GM18951 (cell line): ENCODE measurements at regions not wholly inside any gene's neighbourhood (a gene's known extent, or its start where the extent isn't known, plus 50 kb on each side); places are given as distances from the start of the nearest gene placed in this dataset.
"Not testable (repeated sequence)": the region's sequence is repeated elsewhere in the genome, so short reads cannot be mapped to it uniquely, and the experiment has no call there.

Experiments used
- POLR2A ChIP-seq: IDR thresholded peaks from 4 replicates; pipeline ENCODE4 v1.6.1; 2011; ENCODE audit warnings: mild to moderate bottlenecking; ENCODE audit not compliant: insufficient read length, insufficient read depth; ENCODE audit errors: extremely low read depth
- in situ Hi-C: fragments of 300-500 bp; cut with MboI; formaldehyde crosslinking; loops from one replicate; pipeline ENCODE4 v1.12.0; 2022; ENCODE audit warnings: low sequenced_read_pairs, mixed read lengths, inconsistent platforms; ENCODE audit not compliant: unreplicated experiment

DNA sequence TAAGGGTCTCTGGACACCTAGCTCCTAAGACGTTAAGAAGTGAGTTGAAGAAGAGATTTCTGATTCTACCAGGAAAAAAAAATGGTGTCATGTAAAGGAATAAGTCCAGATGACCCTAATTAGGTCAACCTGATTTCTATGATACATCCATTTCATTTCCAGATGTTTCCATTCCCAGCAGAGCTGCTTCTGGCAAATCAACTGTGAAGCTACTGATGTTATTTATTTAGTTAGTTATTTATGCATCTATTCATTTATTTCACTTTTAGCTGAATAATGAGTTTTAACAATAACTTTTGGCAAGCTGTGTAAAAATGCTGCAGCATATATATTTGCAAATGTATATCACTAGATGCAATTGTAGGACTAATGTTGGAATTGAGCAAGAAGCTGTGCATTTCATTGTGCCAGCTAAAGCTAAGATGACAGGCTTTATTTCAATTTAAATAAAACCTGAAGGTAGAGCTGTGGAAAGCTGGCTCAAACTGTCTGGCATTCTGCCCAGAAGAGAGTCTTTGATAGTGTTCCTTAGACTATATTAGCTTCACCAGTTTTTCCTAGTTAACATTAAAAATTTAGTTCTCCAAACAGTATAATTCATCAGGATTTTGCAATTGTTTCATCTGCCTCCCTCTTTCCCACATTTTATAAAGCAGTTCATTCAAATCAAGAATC lies 1164.4 kb upstream of the ADGRL4 start:
- in situ Hi-C loops = no loop called here
- TF ChIP-seq POLR2A = no peak

DNA sequence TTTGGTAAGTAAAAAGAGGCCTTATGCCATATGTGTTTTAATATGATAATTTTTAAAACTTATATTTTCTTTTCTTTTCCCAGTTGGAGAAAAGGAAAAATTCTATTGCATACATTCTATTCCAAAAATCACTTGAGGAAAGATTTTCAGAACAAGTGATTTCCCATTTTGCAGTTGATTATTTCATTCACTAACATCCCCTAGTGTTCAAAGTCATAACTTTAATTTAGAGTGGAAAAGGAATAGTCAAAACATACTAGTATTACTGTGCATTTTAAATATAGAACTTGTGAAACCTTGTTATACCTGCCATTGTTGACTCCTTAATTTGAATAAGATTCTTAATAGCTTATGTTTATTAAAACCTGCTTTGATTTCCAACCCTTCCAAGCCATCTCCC lies 1157.6 kb upstream of the ADGRL4 start:
- TF ChIP-seq POLR2A = no peak
- in situ Hi-C loops = no loop called here

DNA sequence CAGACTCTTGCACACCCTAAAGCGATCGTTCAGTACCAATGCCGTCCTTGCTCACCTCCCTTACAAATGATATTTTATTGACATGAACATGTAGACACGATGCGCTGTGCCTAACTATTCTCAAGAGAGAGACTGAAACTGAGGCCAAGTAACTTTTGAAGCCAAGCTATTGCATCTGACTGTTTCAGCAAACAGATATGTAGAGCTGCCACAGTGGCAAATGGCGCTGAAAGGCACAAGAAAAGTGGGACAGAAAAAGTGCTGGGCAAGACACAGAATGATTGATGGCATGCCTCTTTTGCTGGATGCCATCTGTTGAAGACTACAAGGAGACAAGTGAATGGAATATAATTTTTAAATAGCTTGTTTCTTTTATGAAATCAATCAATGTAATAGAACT lies 1157.2 kb upstream of the ADGRL4 start:
- in situ Hi-C loops = no loop called here
- no peak for TF ChIP-seq POLR2A

DNA sequence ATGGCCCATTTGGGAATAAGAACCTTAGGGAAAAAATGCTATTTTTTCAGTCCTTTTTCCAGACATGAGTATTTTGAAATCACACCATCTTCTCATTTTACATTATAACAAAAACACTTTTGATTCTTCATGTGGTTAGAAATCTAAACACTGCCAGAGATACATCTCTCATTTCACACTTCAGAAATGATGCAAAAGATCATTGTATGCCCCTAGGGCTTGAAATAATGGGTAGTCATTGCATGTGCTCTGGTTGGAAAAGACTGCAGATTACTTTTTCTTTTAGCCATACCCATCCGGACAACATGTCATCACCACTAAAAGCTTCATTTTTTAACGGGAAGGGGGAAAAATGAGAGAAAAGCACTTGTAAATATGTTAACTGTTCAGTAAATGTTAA lies 1152.2 kb upstream of the ADGRL4 start:
- no peak for TF ChIP-seq POLR2A
- in situ Hi-C loops = no loop called here

DNA sequence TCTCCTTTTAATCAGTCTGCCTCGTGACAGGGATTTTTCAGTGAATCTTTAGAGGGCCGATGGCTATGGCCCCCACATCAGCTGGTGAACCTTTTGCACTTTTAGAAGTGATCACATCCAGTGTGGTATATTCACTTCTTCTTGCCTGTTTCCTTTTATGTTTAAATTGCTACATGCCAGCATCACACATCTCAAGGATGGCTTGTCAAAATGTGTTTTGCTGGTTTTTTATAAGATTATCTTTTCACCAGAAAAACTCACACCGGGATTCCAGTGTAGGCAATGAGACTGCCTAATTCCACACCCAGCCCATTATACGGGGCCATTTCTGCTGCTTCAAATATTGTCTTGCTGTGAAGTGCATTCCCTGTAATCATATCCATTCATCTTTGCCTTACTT lies 1151.7 kb upstream of the ADGRL4 start:
- in situ Hi-C loops = no loop called here
- no peak for TF ChIP-seq POLR2A

DNA sequence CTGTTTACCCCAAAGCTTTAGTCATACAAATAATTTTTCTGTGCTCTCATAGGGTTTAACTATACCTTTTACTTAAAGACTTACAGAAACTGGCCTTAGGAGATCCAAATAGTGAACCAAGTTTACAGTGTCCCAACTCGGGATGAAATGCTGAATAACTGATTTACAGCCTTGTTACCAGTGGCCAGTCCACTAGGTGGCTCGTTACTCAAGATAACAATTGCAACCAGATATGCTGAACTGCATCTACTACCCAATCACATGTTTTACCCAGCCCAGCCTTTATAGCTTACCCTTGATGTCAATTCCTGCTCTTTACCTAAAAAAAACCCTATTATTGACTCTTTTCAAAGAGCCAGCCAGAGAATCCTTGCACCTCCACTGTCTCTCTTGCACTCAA lies 1148.8 kb upstream of the ADGRL4 start:
- in situ Hi-C loops = no loop called here
- TF ChIP-seq POLR2A = no peak

DNA sequence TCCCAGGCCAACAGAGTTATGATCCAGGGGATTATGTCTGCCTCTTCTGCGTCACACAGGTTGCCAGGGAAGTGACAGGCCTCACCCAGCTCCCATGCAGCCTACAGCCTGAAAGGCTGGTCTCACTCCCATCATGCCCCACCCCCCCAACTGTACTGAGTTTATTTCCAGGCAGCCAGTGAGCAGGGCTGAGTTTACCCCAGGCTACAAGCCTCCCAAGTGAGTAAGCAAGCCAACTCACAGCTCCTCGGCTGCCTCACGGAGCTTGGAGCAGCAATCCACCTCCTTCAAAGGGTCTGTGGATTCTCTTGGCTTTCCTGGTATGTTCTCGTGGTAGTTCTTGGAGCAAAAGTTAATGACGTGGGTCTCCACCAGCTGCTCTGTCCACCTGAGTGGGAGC lies 1147.6 kb upstream of the ADGRL4 start:
- TF ChIP-seq POLR2A = no peak
- in situ Hi-C loops = no loop called here

DNA sequence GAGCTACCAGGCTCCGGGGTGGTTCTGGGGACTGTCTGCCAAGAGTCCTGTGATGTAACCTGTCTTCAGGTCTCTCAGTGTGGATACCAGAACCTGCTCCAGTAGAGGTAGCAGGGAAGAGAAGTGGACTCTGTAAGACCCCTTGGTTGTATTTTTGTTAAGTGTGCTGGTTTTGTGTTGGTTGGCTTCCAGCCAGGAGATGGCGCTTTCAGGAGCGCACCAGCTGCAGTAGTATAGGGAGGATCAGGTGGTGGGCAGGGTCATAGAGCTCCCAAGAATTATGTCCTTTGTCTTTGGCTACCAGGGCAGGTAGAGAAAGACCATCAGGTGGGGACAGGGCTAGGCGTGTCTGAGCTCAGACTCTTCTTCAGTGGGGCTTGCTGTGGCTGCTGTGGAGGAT lies 1147.2 kb upstream of the ADGRL4 start:
- in situ Hi-C loops = no loop called here
- no peak for TF ChIP-seq POLR2A

DNA sequence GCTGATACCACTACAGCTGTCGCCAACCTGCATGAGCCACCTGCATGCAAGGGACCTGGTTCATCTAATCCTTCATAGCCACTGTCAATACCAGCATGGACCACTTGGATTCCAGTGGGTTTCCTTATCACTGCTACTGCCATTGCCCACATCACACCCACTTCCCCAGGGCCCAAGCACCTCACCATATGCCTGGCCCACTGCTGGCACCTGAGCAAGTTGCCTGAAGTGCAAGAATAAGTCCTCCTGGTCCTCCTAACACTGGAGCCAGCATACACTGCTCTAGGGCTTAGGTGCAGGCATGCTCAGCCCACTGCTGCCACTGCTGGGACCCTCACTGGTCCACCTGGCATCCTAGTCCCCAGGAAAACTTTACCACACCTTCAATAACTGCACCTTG lies 1136.8 kb upstream of the ADGRL4 start:
- in situ Hi-C loops = no loop called here
- no peak for TF ChIP-seq POLR2A

DNA sequence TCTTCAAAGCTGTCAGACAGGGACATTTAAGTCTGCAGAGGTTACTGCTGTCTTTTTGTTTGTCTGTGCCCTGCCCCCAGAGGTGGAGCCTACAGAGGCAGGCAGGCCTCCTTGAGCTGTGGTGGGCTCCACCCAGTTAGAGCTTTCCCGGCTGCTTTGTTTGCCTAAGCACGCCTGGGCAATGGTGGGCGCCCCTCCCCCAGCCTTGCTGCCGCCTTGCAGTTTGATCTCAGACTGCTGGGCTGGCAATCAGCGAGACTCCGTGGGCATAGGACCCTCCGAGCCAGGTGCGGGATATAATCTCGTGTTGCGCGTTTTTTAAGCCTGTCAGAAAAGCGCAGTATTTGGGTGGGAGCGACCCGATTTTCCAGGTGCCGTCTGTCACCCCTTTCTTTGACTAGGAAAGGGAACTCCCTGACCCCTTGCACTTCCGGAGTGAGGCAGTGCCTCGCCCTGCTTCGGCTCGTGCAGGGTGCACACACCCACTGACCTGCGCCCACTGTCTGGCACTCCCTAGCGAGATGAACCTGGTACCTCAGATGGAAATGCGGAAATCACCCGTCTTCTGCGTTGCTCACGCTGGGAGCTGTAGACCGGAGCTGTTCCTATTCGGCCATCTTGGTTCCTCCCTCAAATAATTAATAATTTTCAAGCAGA lies 1131.5 kb upstream of the ADGRL4 start:
- in situ Hi-C loops = not testable (repeated sequence)

DNA sequence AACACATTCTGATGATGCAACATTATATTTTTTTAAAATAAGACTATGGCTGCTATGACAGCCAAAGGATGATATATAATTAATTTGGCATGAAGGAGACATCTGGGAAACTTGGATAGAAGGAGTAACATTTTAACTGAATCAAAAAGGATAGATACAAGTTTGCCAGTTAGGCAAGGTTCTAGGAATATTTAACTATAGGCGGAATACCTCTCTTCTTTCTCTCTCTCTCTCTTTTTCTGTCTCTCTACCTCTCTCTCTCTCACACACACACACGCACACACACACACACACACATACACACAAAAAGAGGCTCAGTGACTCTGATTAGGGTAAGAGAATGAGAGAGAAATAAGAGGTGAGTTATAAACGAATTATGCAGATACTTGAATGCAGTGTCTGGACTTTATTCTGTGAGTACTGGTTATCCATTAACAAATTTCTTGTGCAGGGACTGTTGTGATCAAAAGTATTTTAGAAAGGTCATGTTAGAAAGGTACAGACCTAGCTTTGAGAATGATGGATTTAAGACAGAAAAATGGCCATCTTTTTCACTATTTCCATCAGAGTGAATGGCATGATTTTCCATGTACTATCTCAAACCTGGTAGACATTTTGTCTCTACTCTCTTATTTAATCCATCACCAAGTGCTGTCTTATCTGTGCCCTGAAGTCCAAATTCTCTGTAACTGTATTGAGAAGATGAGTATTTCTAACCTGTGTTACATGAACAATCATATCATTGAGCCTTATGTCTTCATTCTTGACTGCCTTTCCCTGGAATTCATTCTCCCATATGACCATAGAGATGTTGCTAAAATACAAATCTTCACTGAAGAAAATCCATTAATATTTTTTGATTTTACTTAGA lies 1106.9 kb upstream of the ADGRL4 start:
- TF ChIP-seq POLR2A = no peak
- in situ Hi-C loops = no loop called here

DNA sequence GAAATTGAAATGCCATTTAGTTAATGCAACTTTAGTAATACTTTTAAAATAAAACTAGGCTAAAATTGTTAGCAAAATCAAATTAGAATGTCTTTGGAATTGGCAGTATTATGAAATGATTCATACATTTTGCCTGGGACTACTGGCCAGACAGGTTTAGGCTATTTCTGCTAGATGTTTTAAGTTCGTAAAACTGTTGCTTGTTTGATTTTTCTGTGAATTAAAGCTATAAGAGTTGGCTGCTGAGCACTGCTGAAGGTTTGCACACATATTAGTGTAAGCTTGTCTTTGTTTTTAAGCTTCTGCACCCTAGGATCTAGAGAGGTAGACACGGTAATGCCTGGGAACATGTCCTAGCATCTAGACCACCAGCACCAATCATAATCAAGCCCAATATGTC lies 1094.6 kb upstream of the ADGRL4 start:
- TF ChIP-seq POLR2A = no peak

DNA sequence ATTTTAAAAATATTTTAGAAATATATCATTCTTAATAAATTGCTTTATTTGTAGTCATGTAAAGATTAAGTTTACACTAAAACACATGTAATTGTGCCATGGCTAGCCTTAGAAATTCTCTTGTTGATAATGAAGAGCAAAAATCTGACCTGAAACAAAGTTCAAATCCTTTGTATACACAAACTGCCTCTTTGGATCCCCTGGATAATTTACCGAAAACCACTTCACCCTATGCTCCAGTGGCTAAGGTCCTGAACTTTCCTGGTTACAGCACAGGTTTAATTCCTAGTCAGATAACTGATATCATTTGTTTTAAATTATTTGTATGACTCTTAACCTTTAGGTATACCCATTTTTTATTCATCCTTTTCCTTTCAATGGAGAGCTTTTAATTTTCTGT lies 1093.2 kb upstream of the ADGRL4 start:
- in situ Hi-C loops = no loop called here

More for the DNA sequence above, 1094.6 kb upstream of the ADGRL4 start:
- in situ Hi-C loops = no loop called here

DNA sequence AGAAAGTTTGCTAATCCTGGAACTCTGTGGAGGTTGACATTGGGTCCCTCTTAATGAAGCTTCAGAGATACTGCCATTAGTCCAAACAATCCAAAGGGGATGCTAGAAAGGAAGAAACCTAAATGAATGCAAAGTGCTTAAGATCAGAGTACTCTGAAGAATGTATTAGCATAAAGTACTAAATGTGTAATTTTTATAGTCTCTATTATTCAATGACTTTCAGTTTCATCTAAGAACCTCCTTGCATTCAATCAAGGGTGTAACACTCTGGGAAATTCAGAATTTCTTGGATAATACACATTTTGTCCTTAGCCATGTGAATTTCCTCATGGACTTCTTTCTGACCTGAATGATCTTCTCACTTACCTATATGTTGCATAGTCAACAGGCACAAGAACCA lies 1078.5 kb upstream of the ADGRL4 start:
- in situ Hi-C loops = no loop called here
- TF ChIP-seq POLR2A = no peak

More for the DNA sequence above, 1093.2 kb upstream of the ADGRL4 start:
- TF ChIP-seq POLR2A = no peak
